NCI-H82 treated with DMSO at 0.1 percent for 48 hours (cell line): ENCODE measurements at regions not wholly inside any gene's neighbourhood (a gene's known extent, or its start where the extent isn't known, plus 50 kb on each side); places are given as distances from the start of the nearest gene placed in this dataset.
"Not testable (repeated sequence)": the region's sequence is repeated elsewhere in the genome, so short reads cannot be mapped to it uniquely, and the experiment has no call there.

Experiments
- DNase-seq: peaks from one replicate; lab custom pipeline; 2025; ENCODE audit not compliant: unreplicated experiment; lab: John Stamatoyannopoulos, UW

DNA sequence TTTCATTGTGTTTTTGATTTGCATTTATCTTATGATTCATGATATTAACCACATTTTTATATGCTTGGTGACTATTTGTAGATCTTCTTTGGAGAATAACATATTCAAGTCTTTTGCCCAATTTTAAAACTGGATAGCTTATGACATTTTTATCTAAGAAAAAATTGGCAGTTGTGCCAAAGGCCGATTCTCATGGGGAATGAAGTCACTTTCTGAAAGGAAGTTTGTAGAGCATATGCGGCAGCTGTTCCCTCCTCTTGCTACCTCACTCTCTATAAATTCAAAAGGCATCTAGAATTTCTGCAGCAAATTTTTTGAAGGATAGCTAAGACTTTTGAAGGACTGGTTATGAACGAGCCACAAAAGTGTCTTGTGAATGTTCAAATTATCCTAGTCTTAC lies 2353.5 kb downstream of the ARAP2 start:
- no peak for DNase-seq

- DNase-seq, result no peak
Measured at GRCh38 chr4:33911959-33912358, 2332.4 kb downstream of the ARAP2 start.

- no peak for DNase-seq
Measured at GRCh38 chr4:33914386-33914785, 2329.9 kb downstream of the ARAP2 start.

DNA sequence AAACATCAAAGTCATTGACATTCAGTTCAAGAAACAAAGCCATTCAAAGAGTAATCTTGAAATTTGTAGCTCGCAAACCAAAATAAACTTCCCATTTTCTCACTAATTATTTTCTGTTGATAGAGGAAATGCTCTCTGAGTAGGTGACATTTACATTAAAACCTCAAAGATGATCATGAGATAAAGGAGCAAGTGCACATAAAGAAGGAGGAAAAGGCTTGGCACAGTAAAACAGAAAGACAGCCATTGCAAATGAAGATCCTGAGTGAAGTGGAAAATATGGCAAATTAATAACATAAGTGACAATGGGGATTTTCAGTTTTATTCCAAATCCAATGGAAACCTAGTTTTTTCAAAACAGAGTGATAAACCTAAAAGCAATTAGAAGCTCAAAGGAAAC lies 2320.8 kb downstream of the ARAP2 start:
- no peak for DNase-seq

- no peak for DNase-seq
Measured at GRCh38 chr4:33924239-33924638, 2320.1 kb downstream of the ARAP2 start.

- DNase-seq, result no peak
Measured at GRCh38 chr4:33924811-33925210, 2319.5 kb downstream of the ARAP2 start.

- DNase-seq, result no peak
Measured at GRCh38 chr4:33930497-33930896, 2313.8 kb downstream of the ARAP2 start.

- no peak for DNase-seq
Measured at GRCh38 chr4:33931026-33931425, 2313.3 kb downstream of the ARAP2 start.

GRCh38 chr4:33940281-33940680 lies 2304.0 kb downstream of the ARAP2 start:
- no peak for DNase-seq

GRCh38 chr4:33941854-33942253 lies 2302.5 kb downstream of the ARAP2 start:
- DNase-seq, result no peak

DNA sequence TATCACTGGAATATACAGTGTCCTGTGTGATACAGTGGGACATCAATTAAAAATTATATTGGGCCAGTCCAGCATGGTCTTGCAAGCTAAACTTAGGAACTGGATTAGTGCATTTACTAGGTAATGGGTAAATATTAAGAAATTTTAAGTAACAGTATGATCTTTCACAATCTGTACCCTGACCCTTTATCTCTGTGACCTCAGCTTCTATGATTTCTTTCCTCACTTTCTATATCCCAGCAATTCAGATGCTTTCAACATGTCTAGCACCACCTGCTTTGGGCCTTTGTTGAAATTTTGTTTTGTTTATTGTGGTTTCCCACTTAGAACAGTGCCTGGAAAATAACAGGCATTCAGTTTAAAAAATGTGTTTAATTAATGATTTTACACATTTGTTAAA lies 2295.4 kb downstream of the ARAP2 start:
- no peak for DNase-seq

DNA sequence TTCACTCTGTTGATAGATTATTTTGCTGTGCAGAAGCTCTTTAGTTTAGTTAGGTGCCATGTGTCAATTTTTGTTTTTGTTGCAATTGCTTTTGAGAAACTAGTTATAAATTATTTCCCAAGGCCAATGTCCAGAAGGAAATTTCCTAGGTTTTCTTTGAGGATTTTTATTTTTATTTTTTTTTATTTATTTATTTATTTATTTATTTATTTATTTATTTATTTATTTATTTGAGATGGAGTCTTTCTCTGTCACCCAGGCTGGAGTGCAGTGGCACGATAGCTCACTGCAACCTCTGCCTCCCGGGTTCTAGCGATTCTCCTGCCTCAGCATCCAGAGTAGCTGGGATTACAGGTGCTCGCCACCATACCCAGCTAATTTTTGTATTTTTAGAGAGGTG lies 2290.5 kb downstream of the ARAP2 start:
- DNase-seq, result not testable (repeated sequence)

DNA sequence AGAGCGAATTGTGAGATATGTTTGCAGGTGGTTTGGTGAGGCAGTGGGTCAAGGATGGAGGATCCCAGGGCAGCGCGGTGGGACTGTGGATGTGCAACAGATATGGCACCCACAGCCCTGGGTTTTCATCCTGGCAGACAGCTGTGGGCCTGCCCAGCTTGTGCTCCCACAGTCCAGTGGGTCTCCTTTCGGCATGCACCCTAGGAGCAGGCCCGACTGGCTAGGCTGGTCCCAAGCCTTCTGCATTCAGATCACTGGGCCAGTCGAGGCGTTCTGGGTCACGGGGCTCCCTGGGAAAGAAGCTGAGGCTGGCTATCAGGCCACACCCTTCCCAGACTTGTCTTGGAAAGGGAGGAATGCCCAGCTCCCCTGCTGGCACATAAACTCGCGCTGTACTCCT lies 2289.6 kb downstream of the ARAP2 start:
- DNase-seq, result no peak

- DNase-seq, result no peak
Measured at GRCh38 chr4:33959519-33959918, 2284.8 kb downstream of the ARAP2 start.

DNA sequence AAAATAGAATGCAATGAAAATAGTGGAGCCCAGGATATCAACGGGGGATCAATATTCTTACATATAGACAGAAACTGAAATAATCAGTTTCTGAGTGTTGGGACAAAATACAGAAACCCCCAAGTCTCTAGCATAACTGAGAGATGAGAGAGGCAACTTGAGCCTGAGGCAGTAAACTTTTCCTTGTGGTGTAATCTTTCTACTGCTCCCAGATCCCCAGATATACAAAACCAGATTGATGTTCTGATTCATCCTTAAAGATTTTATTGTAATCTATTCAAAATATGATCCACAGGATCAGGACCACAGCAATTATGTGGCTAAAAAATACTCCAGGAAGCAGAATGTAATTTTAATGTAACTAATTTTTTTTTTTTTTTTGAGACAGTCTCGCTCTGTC lies 2282.6 kb downstream of the ARAP2 start:
- no peak for DNase-seq

DNA sequence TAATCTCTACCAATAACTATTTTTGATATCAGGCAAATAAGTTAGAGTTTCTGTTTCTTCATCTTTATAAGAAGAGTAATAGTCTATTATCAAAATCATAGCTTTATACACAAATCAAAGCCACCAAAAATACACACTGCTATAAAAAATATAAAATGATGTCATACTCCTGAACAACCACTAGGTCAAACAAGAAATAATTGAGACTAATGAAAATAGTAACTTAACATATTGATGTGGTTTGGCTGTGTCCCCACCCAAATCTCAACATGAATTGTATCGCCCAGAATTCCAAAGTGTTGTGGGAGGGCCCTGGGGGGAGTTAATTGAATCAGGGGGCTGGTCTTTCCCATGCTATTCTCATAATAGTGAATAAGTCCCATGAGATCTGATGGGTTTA lies 2277.5 kb downstream of the ARAP2 start:
- DNase-seq, result no peak

GRCh38 chr4:33974270-33974669 lies 2270.0 kb downstream of the ARAP2 start:
- no peak for DNase-seq

DNA sequence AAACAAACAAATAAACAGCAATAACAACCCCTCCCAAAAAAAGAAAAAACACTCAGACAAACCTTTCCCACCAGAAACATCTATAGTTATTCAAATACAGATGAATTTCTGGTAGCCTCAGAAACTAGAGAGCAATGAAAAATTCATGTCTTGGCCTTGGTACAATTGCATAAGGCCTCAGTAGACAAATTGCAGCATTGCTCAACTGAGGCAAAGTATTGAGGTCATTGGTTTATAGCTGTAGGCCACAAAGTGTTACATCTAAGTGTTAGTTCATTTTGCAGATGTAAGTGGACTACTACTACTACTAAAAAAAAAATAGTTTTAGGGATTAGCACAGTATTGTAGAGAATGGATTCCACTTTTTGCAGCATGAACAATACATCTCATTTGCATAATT lies 2268.3 kb downstream of the ARAP2 start:
- DNase-seq, result no peak

GRCh38 chr4:33979781-33980180 lies 2264.5 kb downstream of the ARAP2 start:
- DNase-seq, result not testable (repeated sequence)

DNA sequence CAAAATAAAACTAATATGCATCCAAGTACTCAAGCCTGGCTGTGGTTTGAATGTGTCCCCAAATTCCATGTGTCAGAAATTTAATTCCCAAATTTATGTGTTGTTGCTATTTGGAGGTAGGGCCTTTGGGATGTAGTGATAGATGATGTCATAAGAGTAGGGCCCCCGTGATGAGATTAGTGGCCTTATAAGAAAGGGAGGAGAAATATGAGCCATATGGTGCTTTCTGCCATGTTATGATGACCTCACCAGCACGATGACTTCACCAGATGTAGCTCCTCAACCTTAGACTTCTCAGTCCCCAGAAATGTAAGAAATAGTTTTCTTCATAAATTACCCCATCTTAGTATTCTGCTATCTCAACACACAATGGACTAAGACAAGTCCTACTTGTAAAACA lies 2264.0 kb downstream of the ARAP2 start:
- no peak for DNase-seq

DNA sequence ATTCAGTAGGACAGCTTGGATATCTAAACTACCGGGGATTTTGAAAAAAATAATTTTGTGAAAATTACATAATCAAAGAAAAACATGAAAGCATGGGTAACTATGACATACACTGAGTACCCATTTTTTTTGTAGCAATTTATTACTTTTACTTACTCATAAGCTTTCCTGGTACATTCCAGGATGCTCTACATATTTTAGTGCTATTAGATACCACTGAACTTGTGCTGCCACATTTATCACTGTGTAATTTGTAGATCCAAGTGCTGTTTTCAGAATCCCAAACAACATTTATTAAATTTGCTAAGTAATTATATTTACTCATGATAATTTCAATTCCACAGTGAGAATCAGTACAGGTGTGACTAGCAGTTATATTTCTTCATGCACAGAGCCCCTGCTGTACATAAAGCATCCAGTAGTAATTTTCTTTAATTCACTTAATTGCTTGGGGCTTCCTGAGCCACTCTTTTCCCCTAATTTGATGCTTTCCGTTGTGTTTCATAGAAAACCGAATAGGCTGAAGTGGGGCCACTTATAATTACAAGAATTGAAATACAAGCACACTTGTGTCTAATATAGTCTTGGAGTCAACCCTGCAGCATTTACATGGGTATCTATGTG lies 2254.4 kb downstream of the ARAP2 start:
- no peak for DNase-seq

DNA sequence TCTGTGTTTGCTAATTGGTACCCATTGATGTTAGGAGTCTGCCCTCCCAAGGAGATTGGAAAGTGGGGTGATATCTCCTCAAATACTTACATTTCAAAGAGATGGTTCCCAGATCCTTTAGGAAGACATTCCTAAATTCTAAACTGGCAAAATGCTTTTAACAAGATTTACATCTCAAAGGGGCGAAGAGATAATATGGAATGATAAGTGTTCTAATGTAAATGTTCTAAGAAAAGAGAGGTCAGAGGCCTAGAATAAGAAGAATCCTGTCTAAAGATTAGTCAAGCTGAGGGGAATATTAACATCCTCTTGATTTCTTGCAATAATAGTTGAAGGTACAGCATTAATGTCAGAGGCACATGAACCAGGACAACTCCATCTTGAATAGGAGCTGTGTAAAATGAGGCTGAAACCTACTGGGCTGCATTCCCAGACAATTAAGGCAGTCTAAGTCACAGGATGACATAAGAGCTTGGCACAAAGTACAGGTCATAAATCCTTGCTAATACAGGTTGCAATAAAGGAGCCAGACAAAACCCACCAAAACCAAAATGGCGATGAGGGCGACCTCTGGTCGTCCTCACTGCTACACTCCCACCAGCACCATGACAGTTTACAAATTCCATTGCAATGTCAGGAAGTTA lies 2248.1 kb downstream of the ARAP2 start:
- DNase-seq, result no peak

DNA sequence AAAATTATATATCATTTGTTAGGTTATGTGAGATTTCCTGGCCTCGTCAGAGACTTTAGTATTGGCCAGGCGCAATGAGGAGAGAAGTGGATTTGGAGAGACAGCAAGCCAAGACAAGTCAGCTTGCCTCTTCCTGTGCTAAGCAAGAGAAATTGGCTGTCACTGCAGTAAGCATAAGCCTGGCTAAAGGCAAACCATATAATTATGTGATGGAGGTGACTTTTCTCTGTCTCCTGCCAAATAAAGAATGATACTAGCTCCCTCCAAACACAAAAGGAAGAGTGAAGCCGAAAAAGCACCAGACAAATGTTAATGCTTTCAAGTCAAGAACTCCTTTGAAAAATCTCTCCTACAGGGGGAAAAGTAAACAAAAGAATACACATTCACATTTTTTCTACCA lies 2246.0 kb downstream of the ARAP2 start:
- no peak for DNase-seq
